ENCODE measurements at regions not wholly inside any gene's neighbourhood (a gene's known extent, or its start where the extent isn't known, plus 50 kb on each side); places are given as distances from the start of the nearest gene placed in this dataset.

DNA sequence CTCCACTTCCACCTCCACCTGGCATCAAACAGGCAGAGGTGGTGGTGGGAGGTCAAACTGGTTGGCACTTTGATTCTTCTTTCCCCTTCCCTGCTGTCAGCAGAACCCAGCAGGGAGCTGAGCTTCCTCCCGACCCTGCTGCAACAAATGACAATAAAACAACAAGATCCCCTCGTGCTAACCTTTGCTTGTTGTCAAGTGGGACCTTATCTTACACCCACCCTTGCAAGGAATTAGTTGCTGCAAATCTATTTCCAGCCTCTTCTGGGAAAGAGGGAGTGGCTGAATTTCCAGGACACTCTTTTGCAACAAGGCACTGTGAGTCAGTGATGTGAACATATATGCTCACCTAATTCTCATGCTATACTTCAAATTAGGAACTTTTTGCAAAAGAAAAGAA lies 655.1 kb downstream of the DSC3 start:
- TF ChIP-seq, protein P1, sequence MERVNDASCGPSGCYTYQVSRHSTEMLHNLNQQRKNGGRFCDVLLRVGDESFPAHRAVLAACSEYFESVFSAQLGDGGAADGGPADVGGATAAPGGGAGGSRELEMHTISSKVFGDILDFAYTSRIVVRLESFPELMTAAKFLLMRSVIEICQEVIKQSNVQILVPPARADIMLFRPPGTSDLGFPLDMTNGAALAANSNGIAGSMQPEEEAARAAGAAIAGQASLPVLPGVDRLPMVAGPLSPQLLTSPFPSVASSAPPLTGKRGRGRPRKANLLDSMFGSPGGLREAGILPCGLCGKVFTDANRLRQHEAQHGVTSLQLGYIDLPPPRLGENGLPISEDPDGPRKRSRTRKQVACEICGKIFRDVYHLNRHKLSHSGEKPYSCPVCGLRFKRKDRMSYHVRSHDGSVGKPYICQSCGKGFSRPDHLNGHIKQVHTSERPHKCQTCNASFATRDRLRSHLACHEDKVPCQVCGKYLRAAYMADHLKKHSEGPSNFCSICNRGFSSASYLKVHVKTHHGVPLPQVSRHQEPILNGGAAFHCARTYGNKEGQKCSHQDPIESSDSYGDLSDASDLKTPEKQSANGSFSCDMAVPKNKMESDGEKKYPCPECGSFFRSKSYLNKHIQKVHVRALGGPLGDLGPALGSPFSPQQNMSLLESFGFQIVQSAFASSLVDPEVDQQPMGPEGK (CRISPR knock-in tag; IDR thresholded peaks at IDR 0.05; ENCODE audit: borderline replicate concordance) = no peak
- no peak for TF ChIP-seq RARB (CRISPR knock-in tag; IDR thresholded peaks at IDR 0.05)
- TF ChIP-seq ZNF70 (CRISPR knock-in tag; IDR thresholded peaks at IDR 0.05) = no peak
- no peak for TF ChIP-seq ZC3H10 (CRISPR knock-in tag; IDR thresholded peaks at IDR 0.05)
- no peak for TF ChIP-seq ARNTL (CRISPR knock-in tag; IDR thresholded peaks at IDR 0.05; ENCODE audit: borderline replicate concordance, low read depth)
- TF ChIP-seq CSDC2 (CRISPR knock-in tag; IDR thresholded peaks at IDR 0.05) = no peak
- no peak for TF ChIP-seq POU6F1 (CRISPR knock-in tag; IDR thresholded peaks at IDR 0.05; ENCODE audit: borderline replicate concordance, low read depth)
- no peak for TF ChIP-seq PPARA (CRISPR knock-in tag; IDR thresholded peaks at IDR 0.05; ENCODE audit: borderline replicate concordance)
- TF ChIP-seq ISL1 (CRISPR knock-in tag; IDR thresholded peaks at IDR 0.05) = no peak

Measured in SK-N-SH treated with all-trans-retinoic acid at 6 μM for 48 hours (cell line).